ENCODE measurements at regions not wholly inside any gene's neighbourhood (a gene's known extent, or its start where the extent isn't known, plus 50 kb on each side); places are given as distances from the start of the nearest gene placed in this dataset.
"Not testable (repeated sequence)": the region's sequence is repeated elsewhere in the genome, so short reads cannot be mapped to it uniquely, and the experiment has no call there.

- TF ChIP-seq CTCF (IDR thresholded peaks at IDR 0.05; ENCODE audit: insufficient read depth, low read length); REST (IDR thresholded peaks at IDR 0.05; ENCODE audit: insufficient replicate concordance, low read depth); SPI1 (IDR thresholded peaks at IDR 0.05; ENCODE audit: borderline replicate concordance, low read depth); POLR2AphosphoS5 (IDR thresholded peaks at IDR 0.05; ENCODE audit: low read depth): not testable (repeated sequence)
Observed at GRCh38 chr18:1521588-1522248, 617.0 kb downstream of the ADCYAP1 start.

All from HL-60 (cell line).